ENCODE measurements at regions not wholly inside any gene's neighbourhood (a gene's known extent, or its start where the extent isn't known, plus 50 kb on each side); places are given as distances from the start of the nearest gene placed in this dataset.

- no peak for TF ChIP-seq CTCF (IDR thresholded peaks at IDR 0.05)
- no peak for TF ChIP-seq POLR2A (IDR thresholded peaks at IDR 0.05)
These were observed 334.4 kb upstream of the THBS1 start for GRCh38 chr15:39246523-39246922.

Data from esophagus squamous epithelium (tissue), 4 donors.